GM23338 (cell line): ENCODE measurements at regions not wholly inside any gene's neighbourhood (a gene's known extent, or its start where the extent isn't known, plus 50 kb on each side); places are given as distances from the start of the nearest gene placed in this dataset.

Source experiments
- ATAC-seq: fragments of 200-7000 bp; cut with Tn5 transposase; 3 replicates; pipeline ENCODE4 v1.9.1; 2020
- DNase-seq: peaks from one replicate; pipeline ENCODE4 v3.0.0-alpha.2; 2015; ENCODE audit warnings: low spot score
- H2AFZ ChIP-seq: fragments of 200-600 bp; sonication (generic); 2 replicates; pipeline ENCODE4 v1.8.0; 2016; ENCODE audit warnings: antibody characterized with exemption, mild to moderate bottlenecking, moderate library complexity
- H3F3A ChIP-seq: fragments of 200-600 bp; sonication (generic); replicated peaks from 2 replicates; pipeline ENCODE4 v1.8.0; 2017; ENCODE audit warnings: antibody characterized with exemption, mixed run types, low read depth
- H3K27ac ChIP-seq: fragments of 200-600 bp; sonication (generic); 2 replicates; pipeline ENCODE4 v1.6.1; 2016; ENCODE audit warnings: low read depth
- H3K27me3 ChIP-seq: fragments of 200-600 bp; sonication (generic); 2 replicates; pipeline ENCODE4 v1.8.0; 2016; ENCODE audit warnings: mild to moderate bottlenecking, mixed run types, moderate library complexity; ENCODE audit not compliant: insufficient read depth
- H3K36me3 ChIP-seq: fragments of 200-600 bp; sonication (generic); 2 replicates; pipeline ENCODE4 v1.8.0; 2016; ENCODE audit warnings: mild to moderate bottlenecking; ENCODE audit not compliant: insufficient read depth
- H3K4me1 ChIP-seq: fragments of 200-600 bp; sonication (generic); 2 replicates; pipeline ENCODE4 v1.8.0; 2016; ENCODE audit warnings: mild to moderate bottlenecking, moderate library complexity; ENCODE audit not compliant: insufficient read depth
- H3K4me2 ChIP-seq: fragments of 200-600 bp; sonication (generic); 2 replicates; pipeline ENCODE4 v1.7.1; 2017; ENCODE audit warnings: mixed run types
- H3K4me3 ChIP-seq: fragments of 200-600 bp; sonication (generic); 2 replicates; pipeline ENCODE4 v1.6.1; 2016; ENCODE audit warnings: mixed run types
- H3K79me2 ChIP-seq: fragments of 200-600 bp; sonication (generic); replicated peaks from 2 replicates; pipeline ENCODE4 v1.8.0; 2017; ENCODE audit warnings: mild to moderate bottlenecking; ENCODE audit not compliant: insufficient read depth
- H3K9me2 ChIP-seq: fragments of 200-600 bp; sonication (generic); 2 replicates; pipeline ENCODE4 v1.8.0; 2017; ENCODE audit not compliant: insufficient read depth
- H4K20me1 ChIP-seq: fragments of 200-600 bp; sonication (generic); replicated peaks from 2 replicates; pipeline ENCODE4 v1.8.0; 2017; ENCODE audit warnings: mild to moderate bottlenecking; ENCODE audit not compliant: insufficient read depth
- H3K27ac Mint-ChIP-seq: 2 replicates; pipeline ENCODE4 v1.8.0; 2020; ENCODE audit warnings: inconsistent platforms, mild to moderate bottlenecking, moderate library complexity, mixed read lengths
- H3K27me3 Mint-ChIP-seq: 3 replicates; pipeline ENCODE4 v1.8.0; 2022; ENCODE audit warnings: low read depth, mild to moderate bottlenecking, moderate library complexity, mixed read lengths, inconsistent platforms; ENCODE audit not compliant: insufficient read depth, poor library complexity
- H3K36me3 Mint-ChIP-seq: 3 replicates; pipeline ENCODE4 v1.8.0; 2021; ENCODE audit warnings: low read depth, mild to moderate bottlenecking, inconsistent platforms, moderate library complexity, mixed read lengths
- H3K4me1 Mint-ChIP-seq: 3 replicates; pipeline ENCODE4 v1.8.0; 2020; ENCODE audit warnings: mild to moderate bottlenecking, inconsistent platforms, mixed read lengths
- H3K4me3 Mint-ChIP-seq: 3 replicates; pipeline ENCODE4 v1.8.0; 2021; ENCODE audit warnings: moderate library complexity, mild to moderate bottlenecking, inconsistent platforms, mixed read lengths
- H3K9me3 Mint-ChIP-seq: 3 replicates; pipeline ENCODE4 v1.8.0; 2020; ENCODE audit warnings: moderate library complexity, mild to moderate bottlenecking, inconsistent platforms, mixed read lengths
- CREB1 ChIP-seq: fragments of 250-450 bp; sonication (Bioruptor Pico); IDR thresholded peaks from 2 replicates; pipeline ENCODE4 v1.5.0; 2020; ENCODE audit warnings: low read depth, mild to moderate bottlenecking, moderate library complexity
- EZH2phosphoT487 ChIP-seq: fragments of 200-600 bp; sonication (generic); IDR thresholded peaks from one replicate; pipeline ENCODE4 v1.8.1; 2018; ENCODE audit warnings: antibody characterized with exemption; ENCODE audit not compliant: unreplicated experiment
- NANOG ChIP-seq: IDR thresholded peaks from 2 replicates; pipeline ENCODE4 v1.6.1; 2016; ENCODE audit warnings: antibody characterized with exemption, borderline replicate concordance
- POLR2AphosphoS5 ChIP-seq: IDR thresholded peaks from 2 replicates; pipeline ENCODE4 v1.6.1; 2016; ENCODE audit warnings: antibody characterized with exemption, low read depth
- STAT1 ChIP-seq: IDR thresholded peaks from one replicate; pipeline ENCODE4 v1.6.1; 2016; ENCODE audit warnings: antibody characterized with exemption; ENCODE audit not compliant: unreplicated experiment
- ZNF114 ChIP-seq: fragments of 250-450 bp; sonication (Bioruptor Pico); IDR thresholded peaks from 2 replicates; pipeline ENCODE4 v1.5.0; 2020; ENCODE audit warnings: mild to moderate bottlenecking, moderate library complexity
- ZNF331 ChIP-seq: fragments of 250-450 bp; sonication (Bioruptor Pico); IDR thresholded peaks from 2 replicates; pipeline ENCODE4 v1.5.0; 2020; ENCODE audit warnings: low read depth, mild to moderate bottlenecking, moderate library complexity
- TF ChIP-seq, protein P1 (sequence below): IDR thresholded peaks from 2 replicates; pipeline ENCODE4 v1.6.1; 2016; ENCODE audit warnings: antibody characterized with exemption
- TF ChIP-seq, protein P2 (sequence below): fragments of 250-450 bp; sonication (Bioruptor Pico); IDR thresholded peaks from 2 replicates; pipeline ENCODE4 v1.5.0; 2020; ENCODE audit warnings: mild to moderate bottlenecking, moderate library complexity

DNA sequence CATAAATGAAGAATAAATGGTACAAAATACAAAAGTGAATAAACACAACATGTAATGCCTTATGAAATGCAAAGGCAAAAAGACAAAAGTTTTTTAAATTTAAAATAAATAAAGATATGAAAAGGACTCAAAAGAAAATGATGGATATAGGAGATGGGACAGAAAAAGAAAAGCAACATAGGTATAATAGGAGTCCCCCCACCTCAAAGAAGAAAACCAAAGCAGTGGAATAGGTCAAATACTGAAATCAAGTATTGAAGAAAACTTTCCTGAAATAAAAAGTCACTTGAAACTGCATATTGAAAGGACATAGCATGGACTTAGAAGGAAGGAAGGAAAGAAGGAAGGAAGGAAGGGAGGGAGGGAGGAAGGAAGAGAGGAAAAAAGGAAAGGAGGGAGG, 110.0 kb upstream of the FAM204A start:
- DNase-seq (no peak), ATAC-seq (no peak)
- Mint-ChIP-seq H3K36me3 (no peaks in the 10 kb centered on the region), H3K4me1 (no peaks in the 10 kb centered on the region), H3K4me3 (no peak overlapping the region), H3K27me3 (peaks cover 2% of the 10 kb centered on the region), H3K27ac (no peak overlapping the region), H3K9me3 (peaks cover 12% of the 10 kb centered on the region; the same call in 2 of the 3 replicates)
- no peak overlapping the region for H3K4me3 ChIP-seq
- no peak overlapping the region for H3K4me2 ChIP-seq
- H3K79me2 ChIP-seq, result no peaks in the 10 kb centered on the region
- no peaks in the 10 kb centered on the region for H3F3A ChIP-seq
- no peak overlapping the region for H3K27ac ChIP-seq
- TF ChIP-seq POLR2AphosphoS5, result no peak
- no peak for TF ChIP-seq STAT1
- TF ChIP-seq CREB1, result no peak
- TF ChIP-seq, protein P1, sequence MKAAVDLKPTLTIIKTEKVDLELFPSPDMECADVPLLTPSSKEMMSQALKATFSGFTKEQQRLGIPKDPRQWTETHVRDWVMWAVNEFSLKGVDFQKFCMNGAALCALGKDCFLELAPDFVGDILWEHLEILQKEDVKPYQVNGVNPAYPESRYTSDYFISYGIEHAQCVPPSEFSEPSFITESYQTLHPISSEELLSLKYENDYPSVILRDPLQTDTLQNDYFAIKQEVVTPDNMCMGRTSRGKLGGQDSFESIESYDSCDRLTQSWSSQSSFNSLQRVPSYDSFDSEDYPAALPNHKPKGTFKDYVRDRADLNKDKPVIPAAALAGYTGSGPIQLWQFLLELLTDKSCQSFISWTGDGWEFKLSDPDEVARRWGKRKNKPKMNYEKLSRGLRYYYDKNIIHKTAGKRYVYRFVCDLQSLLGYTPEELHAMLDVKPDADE, result no peak
- no peaks in the 10 kb centered on the region for H3K9me2 ChIP-seq
- no peaks in the 10 kb centered on the region for H4K20me1 ChIP-seq
- H3K36me3 ChIP-seq, result peaks cover 7% of the 10 kb centered on the region; the same call in 1 of the 2 replicates
- no peaks in the 10 kb centered on the region for H3K4me1 ChIP-seq
- no peaks in the 10 kb centered on the region for H3K27me3 ChIP-seq
- H2AFZ ChIP-seq, result no peak overlapping the region

DNA sequence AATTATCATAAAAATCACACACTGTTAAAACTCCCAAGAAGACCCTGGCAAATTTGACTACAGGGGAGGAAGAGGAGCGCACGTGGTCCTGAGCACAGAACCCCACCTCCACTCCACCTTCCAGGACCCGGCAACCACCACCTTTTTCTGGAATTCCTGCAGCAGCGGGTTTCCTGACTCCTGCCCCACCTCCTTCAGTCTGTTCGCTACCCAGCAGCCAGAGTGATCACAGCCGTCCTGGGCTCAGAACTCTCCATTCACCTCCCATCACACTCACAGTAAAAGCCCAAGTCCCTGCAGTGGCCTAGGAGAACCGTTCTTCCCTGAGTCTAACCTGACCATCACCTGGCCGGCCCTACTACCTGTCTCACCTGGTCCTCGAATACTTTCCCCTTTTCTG, 107.4 kb upstream of the FAM204A start:
- ATAC-seq, result peak; percentile 71
- no peaks in the 10 kb centered on the region for H3F3A ChIP-seq
- H3K9me2 ChIP-seq, result no peaks in the 10 kb centered on the region
- peaks cover 7% of the 10 kb centered on the region; the same call in 1 of the 2 replicates for H3K36me3 ChIP-seq
- Mint-ChIP-seq H3K4me3 (no peak overlapping the region), H3K9me3 (peaks cover 12% of the 10 kb centered on the region; the same call in 2 of the 3 replicates), H3K36me3 (no peaks in the 10 kb centered on the region), H3K27me3 (peaks cover 2% of the 10 kb centered on the region), H3K27ac (no peak overlapping the region), H3K4me1 (no peaks in the 10 kb centered on the region)
- peak; percentile 15 for DNase-seq
- TF ChIP-seq, protein P1, result no peak
- TF ChIP-seq NANOG, result no peak
- no peak for TF ChIP-seq EZH2phosphoT487
- H3K4me2 ChIP-seq, result no peak overlapping the region
- no peaks in the 10 kb centered on the region for H3K79me2 ChIP-seq
- H3K4me1 ChIP-seq, result no peaks in the 10 kb centered on the region
- no peaks in the 10 kb centered on the region for H4K20me1 ChIP-seq
- no peak overlapping the region for H2AFZ ChIP-seq
- H3K27ac ChIP-seq, result no peak overlapping the region
- no peak overlapping the region for H3K4me3 ChIP-seq
- H3K27me3 ChIP-seq, result no peaks in the 10 kb centered on the region

DNA sequence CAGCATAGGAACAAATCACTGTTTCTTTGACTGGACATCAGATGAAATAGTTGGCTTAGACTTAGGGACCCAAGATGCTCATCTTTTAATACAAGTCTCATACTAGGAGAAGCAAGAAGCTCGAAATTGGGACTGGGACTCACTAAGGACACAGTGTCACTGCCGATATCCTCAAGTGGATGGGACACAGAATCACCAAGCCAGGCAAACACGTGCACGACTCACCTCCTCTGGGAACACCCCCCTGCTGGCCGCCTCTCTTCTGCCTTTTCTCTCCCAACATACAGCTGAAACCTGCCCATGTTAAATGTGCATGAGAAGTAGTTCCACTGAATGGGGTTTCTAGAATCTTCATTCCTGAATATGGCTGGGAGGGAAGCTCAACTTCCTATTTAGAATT, 106.6 kb upstream of the FAM204A start:
- H3K4me1 ChIP-seq, result no peaks in the 10 kb centered on the region
- no peak overlapping the region for H3K4me3 ChIP-seq
- no peak for DNase-seq
- H3K27ac Mint-ChIP-seq, result no peak overlapping the region
- no peaks in the 10 kb centered on the region for H3K4me1 Mint-ChIP-seq
- no peak overlapping the region for H3K4me2 ChIP-seq
- no peaks in the 10 kb centered on the region for H3F3A ChIP-seq
- H3K27me3 ChIP-seq, result no peaks in the 10 kb centered on the region
- no peak overlapping the region for H3K4me3 Mint-ChIP-seq
- no peaks in the 10 kb centered on the region for H3K9me2 ChIP-seq
- no peak overlapping the region for H3K27ac ChIP-seq
- no peaks in the 10 kb centered on the region for H3K79me2 ChIP-seq
- no peaks in the 10 kb centered on the region for H3K36me3 Mint-ChIP-seq
- H3K27me3 Mint-ChIP-seq, result peaks cover 2% of the 10 kb centered on the region
- ATAC-seq, result peak; percentile 38; the same call in 2 of the 3 replicates
- no peak overlapping the region for H2AFZ ChIP-seq
- peaks cover 7% of the 10 kb centered on the region; the same call in 1 of the 2 replicates for H3K36me3 ChIP-seq
- peaks cover 12% of the 10 kb centered on the region; the same call in 2 of the 3 replicates for H3K9me3 Mint-ChIP-seq
- no peaks in the 10 kb centered on the region for H4K20me1 ChIP-seq
- TF ChIP-seq STAT1, result no peak
- no peak for TF ChIP-seq ZNF331 (CRISPR knock-in tag)
- TF ChIP-seq POLR2AphosphoS5, result no peak
- TF ChIP-seq, protein P2, sequence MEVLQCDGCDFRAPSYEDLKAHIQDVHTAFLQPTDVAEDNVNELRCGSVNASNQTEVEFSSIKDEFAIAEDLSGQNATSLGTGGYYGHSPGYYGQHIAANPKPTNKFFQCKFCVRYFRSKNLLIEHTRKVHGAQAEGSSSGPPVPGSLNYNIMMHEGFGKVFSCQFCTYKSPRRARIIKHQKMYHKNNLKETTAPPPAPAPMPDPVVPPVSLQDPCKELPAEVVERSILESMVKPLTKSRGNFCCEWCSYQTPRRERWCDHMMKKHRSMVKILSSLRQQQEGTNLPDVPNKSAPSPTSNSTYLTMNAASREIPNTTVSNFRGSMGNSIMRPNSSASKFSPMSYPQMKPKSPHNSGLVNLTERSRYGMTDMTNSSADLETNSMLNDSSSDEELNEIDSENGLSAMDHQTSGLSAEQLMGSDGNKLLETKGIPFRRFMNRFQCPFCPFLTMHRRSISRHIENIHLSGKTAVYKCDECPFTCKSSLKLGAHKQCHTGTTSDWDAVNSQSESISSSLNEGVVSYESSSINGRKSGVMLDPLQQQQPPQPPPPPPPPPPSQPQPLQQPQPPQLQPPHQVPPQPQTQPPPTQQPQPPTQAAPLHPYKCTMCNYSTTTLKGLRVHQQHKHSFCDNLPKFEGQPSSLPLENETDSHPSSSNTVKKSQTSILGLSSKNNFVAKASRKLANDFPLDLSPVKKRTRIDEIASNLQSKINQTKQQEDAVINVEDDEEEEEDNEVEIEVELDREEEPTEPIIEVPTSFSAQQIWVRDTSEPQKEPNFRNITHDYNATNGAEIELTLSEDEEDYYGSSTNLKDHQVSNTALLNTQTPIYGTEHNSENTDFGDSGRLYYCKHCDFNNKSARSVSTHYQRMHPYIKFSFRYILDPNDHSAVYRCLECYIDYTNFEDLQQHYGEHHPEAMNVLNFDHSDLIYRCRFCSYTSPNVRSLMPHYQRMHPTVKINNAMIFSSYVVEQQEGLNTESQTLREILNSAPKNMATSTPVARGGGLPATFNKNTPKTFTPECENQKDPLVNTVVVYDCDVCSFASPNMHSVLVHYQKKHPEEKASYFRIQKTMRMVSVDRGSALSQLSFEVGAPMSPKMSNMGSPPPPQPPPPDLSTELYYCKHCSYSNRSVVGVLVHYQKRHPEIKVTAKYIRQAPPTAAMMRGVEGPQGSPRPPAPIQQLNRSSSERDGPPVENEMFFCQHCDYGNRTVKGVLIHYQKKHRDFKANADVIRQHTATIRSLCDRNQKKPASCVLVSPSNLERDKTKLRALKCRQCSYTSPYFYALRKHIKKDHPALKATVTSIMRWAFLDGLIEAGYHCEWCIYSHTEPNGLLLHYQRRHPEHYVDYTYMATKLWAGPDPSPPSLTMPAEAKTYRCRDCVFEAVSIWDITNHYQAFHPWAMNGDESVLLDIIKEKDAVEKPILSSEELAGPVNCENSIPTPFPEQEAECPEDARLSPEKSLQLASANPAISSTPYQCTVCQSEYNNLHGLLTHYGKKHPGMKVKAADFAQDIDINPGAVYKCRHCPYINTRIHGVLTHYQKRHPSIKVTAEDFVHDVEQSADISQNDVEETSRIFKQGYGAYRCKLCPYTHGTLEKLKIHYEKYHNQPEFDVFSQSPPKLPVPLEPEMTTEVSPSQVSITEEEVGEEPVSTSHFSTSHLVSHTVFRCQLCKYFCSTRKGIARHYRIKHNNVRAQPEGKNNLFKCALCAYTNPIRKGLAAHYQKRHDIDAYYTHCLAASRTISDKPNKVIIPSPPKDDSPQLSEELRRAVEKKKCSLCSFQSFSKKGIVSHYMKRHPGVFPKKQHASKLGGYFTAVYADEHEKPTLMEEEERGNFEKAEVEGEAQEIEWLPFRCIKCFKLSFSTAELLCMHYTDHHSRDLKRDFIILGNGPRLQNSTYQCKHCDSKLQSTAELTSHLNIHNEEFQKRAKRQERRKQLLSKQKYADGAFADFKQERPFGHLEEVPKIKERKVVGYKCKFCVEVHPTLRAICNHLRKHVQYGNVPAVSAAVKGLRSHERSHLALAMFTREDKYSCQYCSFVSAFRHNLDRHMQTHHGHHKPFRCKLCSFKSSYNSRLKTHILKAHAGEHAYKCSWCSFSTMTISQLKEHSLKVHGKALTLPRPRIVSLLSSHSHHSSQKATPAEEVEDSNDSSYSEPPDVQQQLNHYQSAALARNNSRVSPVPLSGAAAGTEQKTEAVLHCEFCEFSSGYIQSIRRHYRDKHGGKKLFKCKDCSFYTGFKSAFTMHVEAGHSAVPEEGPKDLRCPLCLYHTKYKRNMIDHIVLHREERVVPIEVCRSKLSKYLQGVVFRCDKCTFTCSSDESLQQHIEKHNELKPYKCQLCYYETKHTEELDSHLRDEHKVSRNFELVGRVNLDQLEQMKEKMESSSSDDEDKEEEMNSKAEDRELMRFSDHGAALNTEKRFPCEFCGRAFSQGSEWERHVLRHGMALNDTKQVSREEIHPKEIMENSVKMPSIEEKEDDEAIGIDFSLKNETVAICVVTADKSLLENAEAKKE (CRISPR knock-in tag), result no peak
- no peak for TF ChIP-seq ZNF114 (CRISPR knock-in tag)
